GM12892 (cell line): ENCODE measurements at regions not wholly inside any gene's neighbourhood (a gene's known extent, or its start where the extent isn't known, plus 50 kb on each side); places are given as distances from the start of the nearest gene placed in this dataset.

Source experiments
- POLR2A ChIP-seq: IDR thresholded peaks from 2 replicates; pipeline ENCODE4 v1.6.1; 2011; ENCODE audit warnings: low read depth, low read length, control low read depth
- POLR2AphosphoS5 ChIP-seq: IDR thresholded peaks from 2 replicates; pipeline ENCODE4 v1.6.1; 2011; ENCODE audit warnings: low read depth, low read length, control low read depth
- TAF1 ChIP-seq: IDR thresholded peaks from 2 replicates; pipeline ENCODE4 v1.6.1; 2011; ENCODE audit warnings: low read depth, mild to moderate bottlenecking, control low read depth, low read length, borderline replicate concordance

- TF ChIP-seq POLR2A (no peak), POLR2AphosphoS5 (no peak), TAF1 (no peak)
These were observed 129.6 kb downstream of the KCTD15 start for GRCh38 chr19:33926306-33926705.
